Neural cell (in vitro differentiated cells): ENCODE measurements at regions not wholly inside any gene's neighbourhood (a gene's known extent, or its start where the extent isn't known, plus 50 kb on each side); places are given as distances from the start of the nearest gene placed in this dataset.

Experiments used
- H2AFZ ChIP-seq: fragments of 200-600, 300-800 bp; sonication (generic), shearing (Covaris generic); 2 replicates; pipeline ENCODE4 v1.6.0; 2014; ENCODE audit warnings: low read depth, mild to moderate bottlenecking, antibody characterized with exemption, low read length, moderate library complexity
- H3F3A ChIP-seq: fragments of 200-600 bp; shearing (Covaris generic); 2 replicates; pipeline ENCODE4 v1.6.1; 2016; ENCODE audit warnings: mild to moderate bottlenecking, moderate library complexity, mixed read lengths, antibody characterized with exemption, low read length; ENCODE audit not compliant: insufficient read depth, poor library complexity, severe bottlenecking
- H3K27ac ChIP-seq: fragments of 200-600, 300-800 bp; sonication (generic), shearing (Covaris generic); 2 replicates; pipeline ENCODE4 v1.5.1; 2014; ENCODE audit warnings: mild to moderate bottlenecking, low read length, moderate library complexity
- H3K27me3 ChIP-seq: fragments of 300-800, 200-600 bp; sonication (generic), shearing (Covaris generic); 2 replicates; pipeline ENCODE4 v1.6.0; 2014; ENCODE audit warnings: mild to moderate bottlenecking, low read depth, low read length, moderate library complexity; ENCODE audit not compliant: insufficient read depth
- H3K36me3 ChIP-seq: fragments of 300-800, 200-600 bp; sonication (generic), shearing (Covaris generic); 2 replicates; pipeline ENCODE4 v1.5.1; 2014; ENCODE audit warnings: mild to moderate bottlenecking, antibody characterized with exemption, low read length, moderate library complexity; ENCODE audit not compliant: insufficient read depth
- H3K4me2 ChIP-seq: fragments of 300-800, 200-600 bp; sonication (generic), shearing (Covaris generic); 2 replicates; pipeline ENCODE4 v1.6.0; 2014; ENCODE audit warnings: mild to moderate bottlenecking, low read length
- H3K4me3 ChIP-seq: fragments of 300-800, 200-600 bp; sonication (generic), shearing (Covaris generic); 2 replicates; pipeline ENCODE4 v1.5.1; 2014; ENCODE audit warnings: mild to moderate bottlenecking, low read length, moderate library complexity
- H3K79me2 ChIP-seq: fragments of 200-600 bp; shearing (Covaris generic); replicated peaks from 2 replicates; pipeline ENCODE4 v1.6.0; 2014; ENCODE audit warnings: mild to moderate bottlenecking, low read length, moderate library complexity; ENCODE audit not compliant: insufficient read depth
- H3K9ac ChIP-seq: fragments of 300-800, 200-600 bp; sonication (generic), shearing (Covaris generic); 2 replicates; pipeline ENCODE4 v1.6.1; 2016; ENCODE audit warnings: mild to moderate bottlenecking, low read length, mixed read lengths
- H3K9me2 ChIP-seq: fragments of 200-600 bp; shearing (Covaris generic); 2 replicates; pipeline ENCODE4 v1.6.1; 2016; ENCODE audit warnings: mild to moderate bottlenecking, low read length, mixed read lengths; ENCODE audit not compliant: insufficient read depth
- H3K9me3 ChIP-seq: fragments of 200-600, 300-800 bp; sonication (generic), shearing (Covaris generic); 2 replicates; pipeline ENCODE4 v1.6.1; 2016; ENCODE audit warnings: mild to moderate bottlenecking, mixed run types, low read length, moderate library complexity, mixed read lengths
- H4K20me1 ChIP-seq: fragments of 200-600 bp; shearing (Covaris generic); 2 replicates; pipeline ENCODE4 v1.6.1; 2016; ENCODE audit warnings: mild to moderate bottlenecking, mixed run types; ENCODE audit not compliant: insufficient read depth
- EP300 ChIP-seq: fragments of 450-650 bp; conservative IDR thresholded peaks from 2 replicates; pipeline ENCODE4 v1.6.1; 2014; ENCODE audit warnings: antibody characterized with exemption, mild to moderate bottlenecking, moderate library complexity; ENCODE audit not compliant: poor library complexity, severe bottlenecking
- EZH2 ChIP-seq: fragments of 200-600, 300-800 bp; shearing (Covaris generic), sonication (generic); IDR thresholded peaks from 2 replicates; pipeline ENCODE4 v1.6.1; 2014; ENCODE audit warnings: antibody characterized with exemption, low read length, borderline replicate concordance, mild to moderate bottlenecking; ENCODE audit not compliant: insufficient read depth, poor library complexity, severe bottlenecking
- MXI1 ChIP-seq: fragments of 450-650 bp; conservative IDR thresholded peaks from 2 replicates; pipeline ENCODE4 v1.6.1; 2014; ENCODE audit warnings: antibody characterized with exemption, mild to moderate bottlenecking; ENCODE audit not compliant: poor library complexity, severe bottlenecking
- POLR2AphosphoS5 ChIP-seq: IDR thresholded peaks from 2 replicates; pipeline ENCODE4 v1.6.1; 2012
- RAD21 ChIP-seq: fragments of 450-650 bp; conservative IDR thresholded peaks from 2 replicates; pipeline ENCODE4 v1.6.1; 2014; ENCODE audit warnings: antibody characterized with exemption, mild to moderate bottlenecking, moderate library complexity
- SMC3 ChIP-seq: fragments of 450-650 bp; conservative IDR thresholded peaks from 2 replicates; pipeline ENCODE4 v1.6.1; 2014; ENCODE audit warnings: antibody characterized with exemption, mild to moderate bottlenecking, moderate library complexity; ENCODE audit not compliant: poor library complexity
- TAF1 ChIP-seq: IDR thresholded peaks from 2 replicates; pipeline ENCODE4 v1.6.1; 2012; ENCODE audit warnings: low read depth
- TF ChIP-seq, protein P1 (sequence below): IDR thresholded peaks from 2 replicates; pipeline ENCODE4 v1.6.1; 2012; ENCODE audit warnings: borderline replicate concordance
- TF ChIP-seq, protein P2 (sequence below): fragments of 450-650 bp; IDR thresholded peaks from 2 replicates; pipeline ENCODE4 v1.5.1; 2014; ENCODE audit warnings: antibody characterized with exemption, mild to moderate bottlenecking, moderate library complexity; ENCODE audit not compliant: poor library complexity, severe bottlenecking

DNA sequence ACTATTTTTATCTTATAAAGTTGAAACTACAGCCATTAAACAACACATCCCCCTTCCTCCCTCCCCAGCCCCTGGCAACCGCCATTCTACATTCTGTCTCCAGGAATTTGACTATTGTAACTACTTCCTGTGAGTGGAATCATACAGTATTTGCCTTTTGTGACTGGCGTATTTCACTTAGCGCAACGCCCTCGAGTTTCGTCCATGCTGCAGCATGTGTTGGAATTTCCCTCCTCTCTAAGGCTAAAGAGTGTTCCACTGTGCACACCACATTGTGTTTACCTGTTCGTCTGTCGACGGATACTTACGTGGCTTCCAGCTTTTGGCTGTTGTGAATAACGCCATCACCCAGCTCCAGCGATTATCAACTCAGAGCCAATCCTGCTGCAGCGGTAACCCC, 52.0 kb upstream of the DLG1 start:
- H4K20me1 ChIP-seq = no peaks in the 10 kb centered on the region
- H2AFZ ChIP-seq = no peak overlapping the region
- TF ChIP-seq SMC3 (no peak), RAD21 (no peak), POLR2AphosphoS5 (no peak), EZH2 (no peak), EP300 (no peak), TAF1 (no peak), MXI1 (no peak)
- TF ChIP-seq, protein P1, sequence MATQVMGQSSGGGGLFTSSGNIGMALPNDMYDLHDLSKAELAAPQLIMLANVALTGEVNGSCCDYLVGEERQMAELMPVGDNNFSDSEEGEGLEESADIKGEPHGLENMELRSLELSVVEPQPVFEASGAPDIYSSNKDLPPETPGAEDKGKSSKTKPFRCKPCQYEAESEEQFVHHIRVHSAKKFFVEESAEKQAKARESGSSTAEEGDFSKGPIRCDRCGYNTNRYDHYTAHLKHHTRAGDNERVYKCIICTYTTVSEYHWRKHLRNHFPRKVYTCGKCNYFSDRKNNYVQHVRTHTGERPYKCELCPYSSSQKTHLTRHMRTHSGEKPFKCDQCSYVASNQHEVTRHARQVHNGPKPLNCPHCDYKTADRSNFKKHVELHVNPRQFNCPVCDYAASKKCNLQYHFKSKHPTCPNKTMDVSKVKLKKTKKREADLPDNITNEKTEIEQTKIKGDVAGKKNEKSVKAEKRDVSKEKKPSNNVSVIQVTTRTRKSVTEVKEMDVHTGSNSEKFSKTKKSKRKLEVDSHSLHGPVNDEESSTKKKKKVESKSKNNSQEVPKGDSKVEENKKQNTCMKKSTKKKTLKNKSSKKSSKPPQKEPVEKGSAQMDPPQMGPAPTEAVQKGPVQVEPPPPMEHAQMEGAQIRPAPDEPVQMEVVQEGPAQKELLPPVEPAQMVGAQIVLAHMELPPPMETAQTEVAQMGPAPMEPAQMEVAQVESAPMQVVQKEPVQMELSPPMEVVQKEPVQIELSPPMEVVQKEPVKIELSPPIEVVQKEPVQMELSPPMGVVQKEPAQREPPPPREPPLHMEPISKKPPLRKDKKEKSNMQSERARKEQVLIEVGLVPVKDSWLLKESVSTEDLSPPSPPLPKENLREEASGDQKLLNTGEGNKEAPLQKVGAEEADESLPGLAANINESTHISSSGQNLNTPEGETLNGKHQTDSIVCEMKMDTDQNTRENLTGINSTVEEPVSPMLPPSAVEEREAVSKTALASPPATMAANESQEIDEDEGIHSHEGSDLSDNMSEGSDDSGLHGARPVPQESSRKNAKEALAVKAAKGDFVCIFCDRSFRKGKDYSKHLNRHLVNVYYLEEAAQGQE = no peak
- TF ChIP-seq, protein P2, sequence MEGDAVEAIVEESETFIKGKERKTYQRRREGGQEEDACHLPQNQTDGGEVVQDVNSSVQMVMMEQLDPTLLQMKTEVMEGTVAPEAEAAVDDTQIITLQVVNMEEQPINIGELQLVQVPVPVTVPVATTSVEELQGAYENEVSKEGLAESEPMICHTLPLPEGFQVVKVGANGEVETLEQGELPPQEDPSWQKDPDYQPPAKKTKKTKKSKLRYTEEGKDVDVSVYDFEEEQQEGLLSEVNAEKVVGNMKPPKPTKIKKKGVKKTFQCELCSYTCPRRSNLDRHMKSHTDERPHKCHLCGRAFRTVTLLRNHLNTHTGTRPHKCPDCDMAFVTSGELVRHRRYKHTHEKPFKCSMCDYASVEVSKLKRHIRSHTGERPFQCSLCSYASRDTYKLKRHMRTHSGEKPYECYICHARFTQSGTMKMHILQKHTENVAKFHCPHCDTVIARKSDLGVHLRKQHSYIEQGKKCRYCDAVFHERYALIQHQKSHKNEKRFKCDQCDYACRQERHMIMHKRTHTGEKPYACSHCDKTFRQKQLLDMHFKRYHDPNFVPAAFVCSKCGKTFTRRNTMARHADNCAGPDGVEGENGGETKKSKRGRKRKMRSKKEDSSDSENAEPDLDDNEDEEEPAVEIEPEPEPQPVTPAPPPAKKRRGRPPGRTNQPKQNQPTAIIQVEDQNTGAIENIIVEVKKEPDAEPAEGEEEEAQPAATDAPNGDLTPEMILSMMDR = no peak

DNA sequence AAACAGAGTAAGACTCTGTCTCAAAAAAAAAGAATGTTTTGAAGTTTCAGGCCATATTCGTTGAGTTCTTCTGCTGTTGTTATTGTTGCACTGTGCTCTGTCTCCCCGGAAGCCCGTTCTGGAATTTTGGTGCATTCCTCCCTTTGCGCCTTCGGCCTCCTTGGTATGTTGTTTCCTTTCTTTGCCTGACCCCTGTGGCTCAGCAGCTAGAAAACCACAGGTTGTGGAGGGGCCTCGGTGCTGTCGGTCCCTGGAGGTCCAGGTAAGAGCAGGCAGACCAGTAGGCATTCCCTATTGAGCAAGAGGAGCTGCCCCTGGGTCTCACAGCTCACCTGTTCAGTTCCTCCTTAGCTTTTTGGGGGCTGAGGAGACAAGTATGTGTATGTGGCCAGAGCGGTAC, 51.0 kb upstream of the DLG1 start:
- no peak overlapping the region for H3K27ac ChIP-seq
- no peak overlapping the region for H3K9ac ChIP-seq
- no peak for TF ChIP-seq SMC3
- no peak for TF ChIP-seq EZH2
- TF ChIP-seq TAF1 = no peak
- TF ChIP-seq RAD21 = no peak
- no peak for TF ChIP-seq EP300
- TF ChIP-seq, protein P2 = no peak
- no peak for TF ChIP-seq MXI1
- no peak for TF ChIP-seq POLR2AphosphoS5
- no peaks in the 10 kb centered on the region for H3K9me2 ChIP-seq
- no peaks in the 10 kb centered on the region for H3F3A ChIP-seq
- no peak overlapping the region for H2AFZ ChIP-seq
- no peak overlapping the region for H3K4me3 ChIP-seq
- no peaks in the 10 kb centered on the region for H3K79me2 ChIP-seq
- H3K27me3 ChIP-seq = no peaks in the 10 kb centered on the region
- H3K9me3 ChIP-seq = no peaks in the 10 kb centered on the region
- H4K20me1 ChIP-seq = no peaks in the 10 kb centered on the region
- H3K4me2 ChIP-seq = no peak overlapping the region
- no peaks in the 10 kb centered on the region for H3K36me3 ChIP-seq

More for the DNA sequence above, 52.0 kb upstream of the DLG1 start:
- Histone ChIP-seq H3K9me3 (no peaks in the 10 kb centered on the region), H3K27ac (no peak overlapping the region), H3K36me3 (no peaks in the 10 kb centered on the region), H3F3A (no peaks in the 10 kb centered on the region), H3K9ac (no peak overlapping the region), H3K9me2 (no peaks in the 10 kb centered on the region), H3K4me2 (no peak overlapping the region), H3K79me2 (no peaks in the 10 kb centered on the region), H3K4me3 (no peak overlapping the region), H3K27me3 (no peaks in the 10 kb centered on the region)
